ENCODE measurements at regions not wholly inside any gene's neighbourhood (a gene's known extent, or its start where the extent isn't known, plus 50 kb on each side); places are given as distances from the start of the nearest gene placed in this dataset.

GRCh38 chr20:19934792-19935491, 82.2 kb upstream of the NAA20 start:
- TF ChIP-seq CTCF (conservative IDR thresholded peaks at IDR 0.05) (no peak), ZFX (IDR thresholded peaks at IDR 0.05) (no peak)
